IPS-18c (cell line): ENCODE measurements at regions not wholly inside any gene's neighbourhood (a gene's known extent, or its start where the extent isn't known, plus 50 kb on each side); places are given as distances from the start of the nearest gene placed in this dataset.

Experiments used
- H3K4me3 ChIP-seq: 2 replicates; pipeline ENCODE4 v1.7.0; 2013; ENCODE audit warnings: low read depth, mild to moderate bottlenecking, low read length, moderate library complexity; ENCODE audit not compliant: insufficient read depth
- H3K9me3 ChIP-seq: one replicate; pipeline ENCODE4 v1.6.1; 2013; ENCODE audit warnings: mild to moderate bottlenecking, low read length, moderate library complexity; ENCODE audit not compliant: control insufficient read depth, insufficient read depth

- Histone ChIP-seq H3K4me3 (no peak overlapping the region), H3K9me3 (no peaks in the 10 kb centered on the region)
Observed at GRCh38 chr12:41956353-41956752, 188.3 kb downstream of the GXYLT1 start.

- H3K9me3 ChIP-seq = peaks cover 8% of the 10 kb centered on the region
Observed at GRCh38 chr12:41950455-41950854, 194.2 kb downstream of the GXYLT1 start.

GRCh38 chr12:41946106-41946505 lies 198.6 kb downstream of the GXYLT1 start:
- Histone ChIP-seq H3K4me3 (no peak overlapping the region), H3K9me3 (peaks cover 8% of the 10 kb centered on the region)

More at GRCh38 chr12:41950455-41950854, 194.2 kb downstream of the GXYLT1 start:
- no peak overlapping the region for H3K4me3 ChIP-seq

- H3K4me3 ChIP-seq = no peak overlapping the region
- H3K9me3 ChIP-seq = peaks cover 8% of the 10 kb centered on the region
Observed at GRCh38 chr12:41944216-41944615, 200.5 kb downstream of the GXYLT1 start.

GRCh38 chr12:41943671-41944070 lies 201.0 kb downstream of the GXYLT1 start:
- H3K4me3 ChIP-seq = no peak overlapping the region

GRCh38 chr12:41942354-41942753 lies 202.3 kb downstream of the GXYLT1 start:
- H3K4me3 ChIP-seq = no peak overlapping the region

More at GRCh38 chr12:41943671-41944070, 201.0 kb downstream of the GXYLT1 start:
- H3K9me3 ChIP-seq = peaks cover 8% of the 10 kb centered on the region

GRCh38 chr12:41941079-41941478 lies 203.6 kb downstream of the GXYLT1 start:
- Histone ChIP-seq H3K4me3 (no peak overlapping the region), H3K9me3 (peaks cover 4% of the 10 kb centered on the region)

More at GRCh38 chr12:41942354-41942753, 202.3 kb downstream of the GXYLT1 start:
- peaks cover 8% of the 10 kb centered on the region for H3K9me3 ChIP-seq

- Histone ChIP-seq H3K9me3 (no peaks in the 10 kb centered on the region), H3K4me3 (no peak overlapping the region)
Observed at GRCh38 chr12:41940571-41940970, 204.1 kb downstream of the GXYLT1 start.

GRCh38 chr12:41936333-41936732 lies 208.3 kb downstream of the GXYLT1 start:
- Histone ChIP-seq H3K9me3 (peaks cover 3% of the 10 kb centered on the region), H3K4me3 (no peak overlapping the region)

- H3K9me3 ChIP-seq = peaks cover 3% of the 10 kb centered on the region
- no peak overlapping the region for H3K4me3 ChIP-seq
Observed at GRCh38 chr12:41935911-41936310, 208.8 kb downstream of the GXYLT1 start.

- Histone ChIP-seq H3K4me3 (peak overlapping the region; percentile 32; the same call in 1 of the 2 replicates), H3K9me3 (peaks cover 3% of the 10 kb centered on the region)
Observed at GRCh38 chr12:41932470-41932991, 212.1 kb downstream of the GXYLT1 start.

GRCh38 chr12:41930866-41931437 lies 213.7 kb downstream of the GXYLT1 start:
- peaks cover 3% of the 10 kb centered on the region for H3K9me3 ChIP-seq
- no peak overlapping the region for H3K4me3 ChIP-seq

- Histone ChIP-seq H3K4me3 (no peak overlapping the region), H3K9me3 (no peaks in the 10 kb centered on the region)
Observed at GRCh38 chr12:41924111-41924510, 220.6 kb downstream of the GXYLT1 start.

- H3K4me3 ChIP-seq = no peak overlapping the region
Observed at GRCh38 chr12:41923351-41923750, 221.3 kb downstream of the GXYLT1 start.

GRCh38 chr12:41920355-41920754 lies 224.3 kb downstream of the GXYLT1 start:
- H3K4me3 ChIP-seq = no peak overlapping the region
- no peaks in the 10 kb centered on the region for H3K9me3 ChIP-seq

More at GRCh38 chr12:41923351-41923750, 221.3 kb downstream of the GXYLT1 start:
- no peaks in the 10 kb centered on the region for H3K9me3 ChIP-seq

- Histone ChIP-seq H3K9me3 (no peaks in the 10 kb centered on the region), H3K4me3 (peak overlapping the region; percentile 2; the same call in 1 of the 2 replicates)
Observed at GRCh38 chr12:41919526-41920261, 225.0 kb downstream of the GXYLT1 start.

GRCh38 chr12:41919048-41919447 lies 225.6 kb downstream of the GXYLT1 start:
- no peaks in the 10 kb centered on the region for H3K9me3 ChIP-seq
- H3K4me3 ChIP-seq = no peak overlapping the region

GRCh38 chr12:41917938-41918341 lies 226.7 kb downstream of the GXYLT1 start:
- Histone ChIP-seq H3K4me3 (no peak overlapping the region), H3K9me3 (no peaks in the 10 kb centered on the region)
